ENCODE measurements at regions not wholly inside any gene's neighbourhood (a gene's known extent, or its start where the extent isn't known, plus 50 kb on each side); places are given as distances from the start of the nearest gene placed in this dataset.

- no peak overlapping the region for H4K5ac ChIP-seq (ENCODE audit: insufficient read length, low read depth, low read length)
- DNase-seq (ENCODE audit: low read depth in 1 of 2, low spot score in 2 of 2) (no peak), FAIRE-seq (no peak)
- H3K4me1 ChIP-seq (replicated peaks in 1 of 4; ENCODE audit: control insufficient read depth in 3 of 4, insufficient read depth in 4 of 4, low read length in 3 of 4), result no peaks in the 10 kb centered on the region
- H2AFZ ChIP-seq (ENCODE audit: low read length), result no peak overlapping the region
- WGBS, 2 experiments (ENCODE audit: extremely low coverage in 1 of 2, insufficient coverage in 1 of 2, insufficient read length in 1 of 2, insufficient replicate concordance in 2 of 2, low coverage in 1 of 2, low lambda C conversion rate in 2 of 2, missing lambda C conversion rate in 1 of 2), result 88 to 100% methylated on average over 1 to 2 of the region's 2 CpGs
- H3K14ac ChIP-seq (ENCODE audit: insufficient read length), result no peak overlapping the region
- H3K27ac ChIP-seq (ENCODE audit: low read depth, low read length), result no peak overlapping the region
- no peak overlapping the region for H2BK5ac ChIP-seq (ENCODE audit: low read depth, low read length)
- H3K36me3 ChIP-seq (ENCODE audit: control insufficient read depth in 2 of 4, insufficient read depth in 4 of 4, low read length in 3 of 4), result no peaks in the 10 kb centered on the region
- no peak overlapping the region for H3K4me3 ChIP-seq (ENCODE audit: extremely low read depth in 1 of 4, insufficient read depth in 2 of 4, low read depth in 3 of 4, low read length in 4 of 4)
- ChIA-PET CTCF (ENCODE audit: partially characterized antibody) (interaction anchor here (1.3 kb wide), 1 partner anchor 10 kb away, joined by 5 read pairs; no protein-coding TSS in a partner anchor), POLR2A (ENCODE audit: partially characterized antibody) (no interaction called here)
- no peak overlapping the region for H3K4ac ChIP-seq (replicated peaks; ENCODE audit: insufficient read length, low read depth, low read length)
- H3K4me2 ChIP-seq (ENCODE audit: insufficient read depth in 1 of 2, low read depth in 2 of 2, low read length in 2 of 2), result no peak overlapping the region
- no peak overlapping the region for H2AK5ac ChIP-seq (ENCODE audit: low read depth, low read length)
- H2BK15ac ChIP-seq (ENCODE audit: low read length), result no peak overlapping the region
- H4K8ac ChIP-seq (ENCODE audit: extremely low read depth, insufficient read depth, low read length), result no peak overlapping the region
- H3K23ac ChIP-seq (ENCODE audit: insufficient read length), result no peak overlapping the region
- no peak overlapping the region for H4K91ac ChIP-seq (replicated peaks; ENCODE audit: insufficient read length, low read length)
- H3K18ac ChIP-seq (ENCODE audit: extremely low read depth, low read length), result no peak overlapping the region
- H2BK120ac ChIP-seq (replicated peaks; ENCODE audit: low read depth, low read length), result no peak overlapping the region
- H3K27me3 ChIP-seq (replicated peaks in 1 of 4; ENCODE audit: control insufficient read depth in 3 of 4, extremely low read depth in 1 of 4, insufficient read depth in 3 of 4, low read length in 3 of 4), result no peaks in the 10 kb centered on the region
- H3K9me3 ChIP-seq (ENCODE audit: insufficient read depth in 2 of 2, low read depth in 1 of 2, low read length in 1 of 2), result no peaks in the 10 kb centered on the region; a peak in 1 of 4 replicates
- H3K56ac ChIP-seq (replicated peaks; ENCODE audit: insufficient read length, low read depth, low read length), result no peak overlapping the region
- no peaks in the 10 kb centered on the region for H4K20me1 ChIP-seq (replicated peaks in 1 of 2; ENCODE audit: control insufficient read depth in 1 of 2, insufficient read depth in 2 of 2, low read length in 2 of 2)
- H2BK12ac ChIP-seq (ENCODE audit: low read depth, low read length), result no peak overlapping the region
- no peak overlapping the region for H2BK20ac ChIP-seq (ENCODE audit: low read length)
- H3K23me2 ChIP-seq (ENCODE audit: low read depth, low read length), result no peaks in the 10 kb centered on the region
- no peaks in the 10 kb centered on the region for H3K79me1 ChIP-seq (ENCODE audit: low read depth, low read length)
- no peak overlapping the region for H3K9ac ChIP-seq (replicated peaks in 1 of 4; ENCODE audit: extremely low read depth in 1 of 4, low read depth in 3 of 4, low read length in 3 of 4)
- no peak for TF ChIP-seq BCL11A (IDR thresholded peaks at IDR 0.05; ENCODE audit: low read depth in 2 of 2, low read length in 2 of 2)
- TF ChIP-seq FOSL1 (IDR thresholded peaks at IDR 0.05; ENCODE audit: insufficient read depth, low read depth, low read length), result no peak
- no peak for TF ChIP-seq RXRA (IDR thresholded peaks at IDR 0.05; ENCODE audit: insufficient read depth, low read depth, low read length)
- TF ChIP-seq, protein P1, sequence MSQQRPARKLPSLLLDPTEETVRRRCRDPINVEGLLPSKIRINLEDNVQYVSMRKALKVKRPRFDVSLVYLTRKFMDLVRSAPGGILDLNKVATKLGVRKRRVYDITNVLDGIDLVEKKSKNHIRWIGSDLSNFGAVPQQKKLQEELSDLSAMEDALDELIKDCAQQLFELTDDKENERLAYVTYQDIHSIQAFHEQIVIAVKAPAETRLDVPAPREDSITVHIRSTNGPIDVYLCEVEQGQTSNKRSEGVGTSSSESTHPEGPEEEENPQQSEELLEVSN (IDR thresholded peaks at IDR 0.05), result no peak
- TF ChIP-seq, protein P2, sequence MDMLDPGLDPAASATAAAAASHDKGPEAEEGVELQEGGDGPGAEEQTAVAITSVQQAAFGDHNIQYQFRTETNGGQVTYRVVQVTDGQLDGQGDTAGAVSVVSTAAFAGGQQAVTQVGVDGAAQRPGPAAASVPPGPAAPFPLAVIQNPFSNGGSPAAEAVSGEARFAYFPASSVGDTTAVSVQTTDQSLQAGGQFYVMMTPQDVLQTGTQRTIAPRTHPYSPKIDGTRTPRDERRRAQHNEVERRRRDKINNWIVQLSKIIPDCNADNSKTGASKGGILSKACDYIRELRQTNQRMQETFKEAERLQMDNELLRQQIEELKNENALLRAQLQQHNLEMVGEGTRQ (IDR thresholded peaks at IDR 0.05; ENCODE audit: low read length), result no peak
- no peak for TF ChIP-seq POLR2AphosphoS5 (IDR thresholded peaks at IDR 0.05; ENCODE audit: low read depth, low read length)
- no peaks in the 10 kb centered on the region for H3K79me2 ChIP-seq (ENCODE audit: control insufficient read depth in 1 of 2, insufficient read depth in 2 of 2, low read length in 2 of 2)
Measured at GRCh38 chr1:81587426-81587825, 213.3 kb upstream of the ADGRL2 start.

Data from H1 (cell line).